HEK293 (cell line): ENCODE measurements at regions not wholly inside any gene's neighbourhood (a gene's known extent, or its start where the extent isn't known, plus 50 kb on each side); places are given as distances from the start of the nearest gene placed in this dataset.

Experiments
- KLF8 ChIP-seq: fragments of 450-650 bp; formaldehyde crosslinking; IDR thresholded peaks from 2 replicates; pipeline ENCODE4 v1.5.1; 2016; ENCODE audit warnings: missing biosample characterization, missing genetic modification characterization
- SP3 ChIP-seq: fragments of 450-650 bp; formaldehyde crosslinking; IDR thresholded peaks from 2 replicates; pipeline ENCODE4 v1.5.1; 2016; ENCODE audit warnings: missing biosample characterization, missing genetic modification characterization
- ZNF391 ChIP-seq: fragments of 450-650 bp; formaldehyde crosslinking; IDR thresholded peaks from 2 replicates; pipeline ENCODE4 v1.5.1; 2016; ENCODE audit warnings: low read depth, missing biosample characterization, missing genetic modification characterization, borderline replicate concordance
- TF ChIP-seq, protein P1 (sequence below): fragments of 450-650 bp; formaldehyde crosslinking; IDR thresholded peaks from 2 replicates; pipeline ENCODE4 v1.5.1; 2016; ENCODE audit warnings: missing biosample characterization, missing genetic modification characterization
- TF ChIP-seq, protein P2 (sequence below): fragments of 450-650 bp; formaldehyde crosslinking; IDR thresholded peaks from 2 replicates; pipeline ENCODE4 v1.5.1; 2016; ENCODE audit warnings: missing biosample characterization, missing genetic modification characterization, low read depth

DNA sequence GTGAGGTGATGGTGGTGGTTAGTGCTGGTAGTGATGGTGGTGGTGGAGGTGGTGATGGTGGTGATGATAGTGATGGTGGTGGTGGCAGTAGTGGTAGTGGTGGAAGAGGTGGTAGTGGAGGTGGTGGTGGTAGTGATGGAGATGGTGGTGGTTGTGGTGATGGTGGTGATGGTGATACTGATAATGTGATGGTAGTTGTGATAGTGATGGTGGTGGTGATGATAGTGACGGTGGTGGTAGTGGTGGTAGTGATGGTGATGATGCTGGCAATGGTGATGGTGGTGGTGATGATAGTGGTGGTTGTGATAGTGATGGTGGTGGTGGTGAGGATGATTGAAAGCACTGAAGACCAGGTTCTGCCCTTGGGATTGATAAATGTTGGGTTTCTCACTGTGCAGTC lies 85.2 kb upstream of the SLC1A3 start:
- TF ChIP-seq ZNF391 (tag by site-specific recombination) (no peak), SP3 (tag by site-specific recombination) (no peak), KLF8 (no peak)
- TF ChIP-seq, protein P1, sequence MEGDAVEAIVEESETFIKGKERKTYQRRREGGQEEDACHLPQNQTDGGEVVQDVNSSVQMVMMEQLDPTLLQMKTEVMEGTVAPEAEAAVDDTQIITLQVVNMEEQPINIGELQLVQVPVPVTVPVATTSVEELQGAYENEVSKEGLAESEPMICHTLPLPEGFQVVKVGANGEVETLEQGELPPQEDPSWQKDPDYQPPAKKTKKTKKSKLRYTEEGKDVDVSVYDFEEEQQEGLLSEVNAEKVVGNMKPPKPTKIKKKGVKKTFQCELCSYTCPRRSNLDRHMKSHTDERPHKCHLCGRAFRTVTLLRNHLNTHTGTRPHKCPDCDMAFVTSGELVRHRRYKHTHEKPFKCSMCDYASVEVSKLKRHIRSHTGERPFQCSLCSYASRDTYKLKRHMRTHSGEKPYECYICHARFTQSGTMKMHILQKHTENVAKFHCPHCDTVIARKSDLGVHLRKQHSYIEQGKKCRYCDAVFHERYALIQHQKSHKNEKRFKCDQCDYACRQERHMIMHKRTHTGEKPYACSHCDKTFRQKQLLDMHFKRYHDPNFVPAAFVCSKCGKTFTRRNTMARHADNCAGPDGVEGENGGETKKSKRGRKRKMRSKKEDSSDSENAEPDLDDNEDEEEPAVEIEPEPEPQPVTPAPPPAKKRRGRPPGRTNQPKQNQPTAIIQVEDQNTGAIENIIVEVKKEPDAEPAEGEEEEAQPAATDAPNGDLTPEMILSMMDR (tag by site-specific recombination), result no peak
- TF ChIP-seq, protein P2, sequence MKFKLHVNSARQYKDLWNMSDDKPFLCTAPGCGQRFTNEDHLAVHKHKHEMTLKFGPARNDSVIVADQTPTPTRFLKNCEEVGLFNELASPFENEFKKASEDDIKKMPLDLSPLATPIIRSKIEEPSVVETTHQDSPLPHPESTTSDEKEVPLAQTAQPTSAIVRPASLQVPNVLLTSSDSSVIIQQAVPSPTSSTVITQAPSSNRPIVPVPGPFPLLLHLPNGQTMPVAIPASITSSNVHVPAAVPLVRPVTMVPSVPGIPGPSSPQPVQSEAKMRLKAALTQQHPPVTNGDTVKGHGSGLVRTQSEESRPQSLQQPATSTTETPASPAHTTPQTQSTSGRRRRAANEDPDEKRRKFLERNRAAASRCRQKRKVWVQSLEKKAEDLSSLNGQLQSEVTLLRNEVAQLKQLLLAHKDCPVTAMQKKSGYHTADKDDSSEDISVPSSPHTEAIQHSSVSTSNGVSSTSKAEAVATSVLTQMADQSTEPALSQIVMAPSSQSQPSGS (tag by site-specific recombination), result no peak
